ENCODE measurements at regions not wholly inside any gene's neighbourhood (a gene's known extent, or its start where the extent isn't known, plus 50 kb on each side); places are given as distances from the start of the nearest gene placed in this dataset.
"Not testable (repeated sequence)": the region's sequence is repeated elsewhere in the genome, so short reads cannot be mapped to it uniquely, and the experiment has no call there.

DNA sequence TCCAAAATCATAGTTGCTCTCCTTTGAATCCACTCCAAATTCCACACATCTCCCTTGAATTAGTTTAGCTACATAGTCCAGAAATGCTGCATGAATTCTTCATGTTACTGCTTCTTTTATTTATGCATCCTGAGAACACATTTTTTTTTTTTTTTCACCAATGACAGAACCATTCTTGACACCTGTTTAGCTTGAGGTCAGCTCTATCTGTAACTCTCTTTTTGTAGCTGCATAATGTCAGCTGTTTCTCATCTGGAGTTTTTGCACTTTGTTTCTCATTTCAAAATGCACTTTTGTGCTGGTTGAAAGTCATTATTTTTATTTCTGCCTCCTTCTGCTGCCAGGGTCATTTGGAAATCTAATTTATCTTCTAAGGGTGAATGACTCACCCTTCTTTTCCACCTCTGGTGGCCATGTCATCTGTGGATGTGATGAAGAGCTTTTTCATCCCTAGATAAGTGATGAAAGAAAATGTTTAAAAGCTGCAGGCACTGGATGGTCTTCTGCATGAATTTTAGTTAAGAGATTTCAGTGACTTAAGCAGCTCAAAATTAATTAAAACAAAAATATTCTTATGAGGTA, 93.7 kb downstream of the JRKL start:
- Histone ChIP-seq H3K27ac (no peak overlapping the region), H3K36me3 (no peaks in the 10 kb centered on the region), H3K4me1 (peaks cover 0 to 11% (median 6%) of the 10 kb centered on the region in 4 donors), H3K27me3 (peaks cover 0 to 8% of the 10 kb centered on the region in 2 donors), H3K4me3 (no peak overlapping the region), H3K9me3 (no peaks in the 10 kb centered on the region)
- TF ChIP-seq, protein P1, sequence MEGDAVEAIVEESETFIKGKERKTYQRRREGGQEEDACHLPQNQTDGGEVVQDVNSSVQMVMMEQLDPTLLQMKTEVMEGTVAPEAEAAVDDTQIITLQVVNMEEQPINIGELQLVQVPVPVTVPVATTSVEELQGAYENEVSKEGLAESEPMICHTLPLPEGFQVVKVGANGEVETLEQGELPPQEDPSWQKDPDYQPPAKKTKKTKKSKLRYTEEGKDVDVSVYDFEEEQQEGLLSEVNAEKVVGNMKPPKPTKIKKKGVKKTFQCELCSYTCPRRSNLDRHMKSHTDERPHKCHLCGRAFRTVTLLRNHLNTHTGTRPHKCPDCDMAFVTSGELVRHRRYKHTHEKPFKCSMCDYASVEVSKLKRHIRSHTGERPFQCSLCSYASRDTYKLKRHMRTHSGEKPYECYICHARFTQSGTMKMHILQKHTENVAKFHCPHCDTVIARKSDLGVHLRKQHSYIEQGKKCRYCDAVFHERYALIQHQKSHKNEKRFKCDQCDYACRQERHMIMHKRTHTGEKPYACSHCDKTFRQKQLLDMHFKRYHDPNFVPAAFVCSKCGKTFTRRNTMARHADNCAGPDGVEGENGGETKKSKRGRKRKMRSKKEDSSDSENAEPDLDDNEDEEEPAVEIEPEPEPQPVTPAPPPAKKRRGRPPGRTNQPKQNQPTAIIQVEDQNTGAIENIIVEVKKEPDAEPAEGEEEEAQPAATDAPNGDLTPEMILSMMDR (IDR thresholded peaks at IDR 0.05): no peak
- DNase-seq: no peak
- intact Hi-C loops (cut with DNase I; ENCODE audit: low total_unique reads): no loop called here

DNA sequence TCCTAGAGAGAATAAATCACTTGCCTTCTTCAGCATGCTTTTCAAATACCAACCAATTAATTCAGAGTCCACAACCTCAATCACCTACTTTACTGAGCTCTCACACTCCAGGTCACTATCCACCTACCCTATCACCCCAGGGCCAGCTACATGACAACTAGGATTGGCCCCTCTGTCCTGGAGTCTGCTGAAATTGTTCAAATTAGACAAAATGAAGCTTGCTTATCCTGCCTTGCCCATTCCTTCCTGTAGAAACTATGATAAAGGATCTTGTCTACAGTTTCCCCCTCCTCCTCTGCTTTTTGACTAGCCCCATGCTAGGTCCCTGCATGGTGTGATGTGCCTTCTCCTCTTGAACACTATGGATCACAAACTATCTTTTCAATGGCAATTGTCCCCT, 94.5 kb downstream of the JRKL start:
- peaks cover 0 to 11% (median 6%) of the 10 kb centered on the region in 4 donors for H3K4me1 ChIP-seq
- H3K27me3 ChIP-seq: peaks cover 0 to 8% of the 10 kb centered on the region in 2 donors
- no peaks in the 10 kb centered on the region for H3K36me3 ChIP-seq
- intact Hi-C loops (cut with DNase I; ENCODE audit: low total_unique reads): no loop called here
- no peaks in the 10 kb centered on the region for H3K9me3 ChIP-seq
- H3K27ac ChIP-seq: no peak overlapping the region
- no peak overlapping the region for H3K4me3 ChIP-seq
- TF ChIP-seq, protein P1 (IDR thresholded peaks at IDR 0.05): no peak
- DNase-seq: no peak

DNA sequence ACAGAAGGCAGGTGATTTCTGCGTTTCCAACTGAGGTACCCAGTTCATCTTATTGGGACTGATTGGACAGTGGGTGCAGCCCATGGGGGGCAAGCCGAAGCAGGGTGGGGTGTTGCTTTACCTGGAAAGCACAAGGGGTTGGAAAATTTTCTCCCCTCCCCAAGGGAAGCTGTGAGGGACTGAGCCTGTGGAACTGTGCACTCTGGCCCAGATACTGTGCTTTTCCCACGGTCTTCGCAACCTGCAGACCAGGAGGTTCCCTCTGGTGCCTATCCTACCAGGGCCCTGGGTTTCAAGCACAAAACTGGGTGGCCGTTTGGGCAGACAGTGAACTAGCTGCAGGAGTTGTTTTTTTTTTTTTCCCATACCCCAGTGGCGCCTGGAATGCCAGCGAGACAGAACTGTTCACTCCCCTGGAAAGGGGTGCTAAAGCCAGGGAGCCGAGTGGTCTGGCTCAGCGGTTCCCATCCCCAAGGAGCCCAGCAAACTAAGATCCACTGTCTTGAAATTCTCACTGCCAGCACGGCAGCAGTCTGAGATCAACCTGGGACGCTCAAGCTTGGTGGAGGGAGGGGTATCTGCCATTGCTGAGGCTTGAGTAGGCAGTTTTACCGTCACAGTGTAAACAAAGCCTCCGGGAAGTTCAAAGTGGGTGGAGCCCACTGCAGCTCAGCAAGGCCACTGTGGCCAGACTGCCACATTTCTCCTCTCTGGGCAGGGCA, 97.2 kb downstream of the JRKL start:
- Histone ChIP-seq H3K4me3 (no peak overlapping the region), H3K4me1 (peaks cover 0 to 6% (median 2%) of the 10 kb centered on the region in 4 donors), H3K9me3 (no peaks in the 10 kb centered on the region), H3K27ac (no peak overlapping the region), H3K36me3 (no peaks in the 10 kb centered on the region), H3K27me3 (peaks cover 0 to 8% of the 10 kb centered on the region in 2 donors)
- TF ChIP-seq, protein P1 (IDR thresholded peaks at IDR 0.05): no peak
- no peak for DNase-seq
- intact Hi-C loops (cut with DNase I; ENCODE audit: low total_unique reads): no loop called here

DNA sequence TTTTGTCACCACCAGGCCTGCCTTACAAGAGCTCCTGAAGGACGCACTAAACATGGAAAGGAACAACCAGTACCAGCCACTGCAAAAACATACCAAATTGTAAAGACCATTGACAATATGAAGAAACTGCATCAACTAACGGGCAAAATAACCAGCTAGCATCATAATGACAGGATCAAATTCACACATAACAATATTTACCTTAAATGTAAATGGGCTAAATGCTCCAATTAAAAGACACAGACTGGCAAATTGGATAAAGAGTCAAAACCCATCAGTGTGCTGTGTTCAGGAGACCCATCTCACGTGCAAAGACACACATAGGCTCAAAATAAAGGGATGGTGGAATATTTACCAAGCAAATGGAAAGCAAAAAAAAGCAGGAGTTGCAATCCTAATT, 99.1 kb downstream of the JRKL start:
- H3K4me1 ChIP-seq; H3K9me3 ChIP-seq; H3K27ac ChIP-seq; intact Hi-C loops (cut with DNase I; ENCODE audit: low total_unique reads); DNase-seq; H3K27me3 ChIP-seq; H3K36me3 ChIP-seq; H3K4me3 ChIP-seq: not testable (repeated sequence)

DNA sequence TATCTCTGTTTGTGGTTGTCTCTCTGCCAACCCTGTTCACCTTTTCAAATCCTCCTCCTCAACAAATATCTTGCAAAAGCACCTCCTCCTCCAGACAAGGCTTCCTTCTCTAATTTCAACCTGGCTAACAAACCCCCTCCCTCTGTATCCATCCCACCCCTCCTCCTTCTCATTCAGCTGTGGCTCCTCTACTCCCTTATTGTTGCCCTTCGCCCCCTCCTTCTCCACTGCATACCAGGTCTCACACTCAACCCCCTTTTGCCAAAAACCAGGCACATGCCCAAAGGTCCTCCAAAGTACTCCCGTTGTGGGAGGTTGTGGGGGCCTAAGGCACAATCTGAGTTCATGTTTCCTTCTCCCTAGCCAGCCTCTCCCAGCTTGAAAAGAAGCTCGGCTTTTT, 110.6 kb downstream of the JRKL start:
- TF ChIP-seq, protein P1 (IDR thresholded peaks at IDR 0.05): no peak
- Histone ChIP-seq H3K4me3 (no peak overlapping the region), H3K27ac (no peak overlapping the region), H3K9me3 (no peaks in the 10 kb centered on the region), H3K36me3 (no peaks in the 10 kb centered on the region), H3K4me1 (no peaks in the 10 kb centered on the region), H3K27me3 (no peaks in the 10 kb centered on the region)
- intact Hi-C loops (cut with DNase I; ENCODE audit: low total_unique reads): no loop called here
- DNase-seq: no peak

DNA sequence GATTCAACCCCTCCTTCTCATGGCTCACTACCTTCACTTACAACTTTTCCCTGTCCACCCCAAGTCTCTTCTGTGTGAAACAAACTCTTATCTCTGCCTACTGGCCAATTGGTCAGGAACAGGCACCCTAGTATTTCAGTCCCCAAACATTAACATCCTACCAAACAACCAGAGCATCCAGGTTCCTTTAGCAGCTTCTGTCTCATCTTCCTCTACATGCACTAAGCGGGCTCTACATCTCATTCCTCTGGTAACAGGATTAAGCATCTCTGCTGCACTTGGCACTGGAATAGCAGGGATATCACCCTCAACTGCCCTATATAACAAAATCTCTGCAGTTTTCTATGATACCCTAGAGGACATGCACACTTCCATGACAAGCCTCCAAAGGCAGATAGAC, 116.2 kb downstream of the JRKL start:
- intact Hi-C loops (cut with DNase I; ENCODE audit: low total_unique reads): no loop called here
- no peak overlapping the region for H3K4me3 ChIP-seq

More for the DNA sequence above, 116.2 kb downstream of the JRKL start:
- DNase-seq: no peak
- Histone ChIP-seq H3K36me3 (no peaks in the 10 kb centered on the region), H3K9me3 (no peaks in the 10 kb centered on the region), H3K4me1 (no peaks in the 10 kb centered on the region), H3K27me3 (no peaks in the 10 kb centered on the region), H3K27ac (no peak overlapping the region)
- TF ChIP-seq, protein P1 (IDR thresholded peaks at IDR 0.05): no peak

All from tibial artery (tissue), 4 donors.